ENCODE measurements at regions not wholly inside any gene's neighbourhood (a gene's known extent, or its start where the extent isn't known, plus 50 kb on each side); places are given as distances from the start of the nearest gene placed in this dataset.

- no peak for DNase-seq (ENCODE audit: low read depth)
Observed at GRCh38 chr3:162195147-162195546, 698.5 kb downstream of the OTOL1 start.

- DNase-seq (ENCODE audit: low read depth) = no peak
Observed at GRCh38 chr3:162196964-162197363, 700.4 kb downstream of the OTOL1 start.

GRCh38 chr3:162200836-162201235 lies 704.2 kb downstream of the OTOL1 start:
- no peak for DNase-seq (ENCODE audit: low read depth)

- no peak for DNase-seq (ENCODE audit: low read depth)
Observed at GRCh38 chr3:162206648-162207047, 710.0 kb downstream of the OTOL1 start.

GRCh38 chr3:162211470-162211869 lies 714.9 kb downstream of the OTOL1 start:
- no peak for DNase-seq (ENCODE audit: low read depth)

GRCh38 chr3:162213196-162213595 lies 716.6 kb downstream of the OTOL1 start:
- no peak for DNase-seq (ENCODE audit: low read depth)

GRCh38 chr3:162213956-162214355 lies 717.3 kb downstream of the OTOL1 start:
- no peak for DNase-seq (ENCODE audit: low read depth)

- peak; percentile 83 for DNase-seq (ENCODE audit: low read depth)
Observed at GRCh38 chr3:162217647-162218046, 721.0 kb downstream of the OTOL1 start.

- DNase-seq (ENCODE audit: low read depth) = no peak
Observed at GRCh38 chr3:162218479-162218878, 721.9 kb downstream of the OTOL1 start.

- no peak for DNase-seq (ENCODE audit: low read depth)
Observed at GRCh38 chr3:162224746-162225145, 728.1 kb downstream of the OTOL1 start.

- DNase-seq (ENCODE audit: low read depth) = no peak
Observed at GRCh38 chr3:162236949-162237348, 740.3 kb downstream of the OTOL1 start.

- DNase-seq (ENCODE audit: low read depth) = no peak
Observed at GRCh38 chr3:162250782-162251181, 754.2 kb downstream of the OTOL1 start.

GRCh38 chr3:162262129-162262528 lies 765.5 kb downstream of the OTOL1 start:
- DNase-seq (ENCODE audit: low read depth) = no peak

GRCh38 chr3:162263596-162263995 lies 767.0 kb downstream of the OTOL1 start:
- no peak for DNase-seq (ENCODE audit: low read depth)

GRCh38 chr3:162269636-162270458 lies 773.2 kb downstream of the OTOL1 start:
- no peak for DNase-seq (ENCODE audit: low read depth)

- DNase-seq (ENCODE audit: low read depth) = no peak
Observed at GRCh38 chr3:162274070-162274469, 777.5 kb downstream of the OTOL1 start.

- DNase-seq (ENCODE audit: low read depth) = no peak
Observed at GRCh38 chr3:162278834-162279233, 782.2 kb downstream of the OTOL1 start.

GRCh38 chr3:162285259-162285658 lies 788.7 kb downstream of the OTOL1 start:
- no peak for DNase-seq (ENCODE audit: low read depth)

- no peak for DNase-seq (ENCODE audit: low read depth)
Observed at GRCh38 chr3:162287600-162287999, 791.0 kb downstream of the OTOL1 start.

- no peak for DNase-seq (ENCODE audit: low read depth)
Observed at GRCh38 chr3:162292409-162292808, 795.8 kb downstream of the OTOL1 start.

GRCh38 chr3:162295323-162295983 lies 798.8 kb downstream of the OTOL1 start:
- DNase-seq (ENCODE audit: low read depth) = peak; percentile 66

- DNase-seq (ENCODE audit: low read depth) = no peak
Observed at GRCh38 chr3:162302983-162303624, 806.5 kb downstream of the OTOL1 start.

- no peak for DNase-seq (ENCODE audit: low read depth)
Observed at GRCh38 chr3:162317046-162317445, 820.4 kb downstream of the OTOL1 start.

Data from fibroblast of gingiva (primary cell).